GM23248 (cell line): ENCODE measurements at regions not wholly inside any gene's neighbourhood (a gene's known extent, or its start where the extent isn't known, plus 50 kb on each side); places are given as distances from the start of the nearest gene placed in this dataset.

Experiments
- EZH2 ChIP-seq: fragments of 200-600 bp; sonication (generic); IDR thresholded peaks from 2 replicates; pipeline ENCODE4 v1.6.1; 2018; ENCODE audit warnings: antibody characterized with exemption, mild to moderate bottlenecking; ENCODE audit not compliant: insufficient read depth, poor library complexity, severe bottlenecking
- EZH2phosphoT487 ChIP-seq: fragments of 200-600 bp; sonication (generic); IDR thresholded peaks from 2 replicates; pipeline ENCODE4 v1.6.1; 2018; ENCODE audit warnings: antibody characterized with exemption, moderate library complexity, mild to moderate bottlenecking, low read depth; ENCODE audit not compliant: insufficient read depth

DNA sequence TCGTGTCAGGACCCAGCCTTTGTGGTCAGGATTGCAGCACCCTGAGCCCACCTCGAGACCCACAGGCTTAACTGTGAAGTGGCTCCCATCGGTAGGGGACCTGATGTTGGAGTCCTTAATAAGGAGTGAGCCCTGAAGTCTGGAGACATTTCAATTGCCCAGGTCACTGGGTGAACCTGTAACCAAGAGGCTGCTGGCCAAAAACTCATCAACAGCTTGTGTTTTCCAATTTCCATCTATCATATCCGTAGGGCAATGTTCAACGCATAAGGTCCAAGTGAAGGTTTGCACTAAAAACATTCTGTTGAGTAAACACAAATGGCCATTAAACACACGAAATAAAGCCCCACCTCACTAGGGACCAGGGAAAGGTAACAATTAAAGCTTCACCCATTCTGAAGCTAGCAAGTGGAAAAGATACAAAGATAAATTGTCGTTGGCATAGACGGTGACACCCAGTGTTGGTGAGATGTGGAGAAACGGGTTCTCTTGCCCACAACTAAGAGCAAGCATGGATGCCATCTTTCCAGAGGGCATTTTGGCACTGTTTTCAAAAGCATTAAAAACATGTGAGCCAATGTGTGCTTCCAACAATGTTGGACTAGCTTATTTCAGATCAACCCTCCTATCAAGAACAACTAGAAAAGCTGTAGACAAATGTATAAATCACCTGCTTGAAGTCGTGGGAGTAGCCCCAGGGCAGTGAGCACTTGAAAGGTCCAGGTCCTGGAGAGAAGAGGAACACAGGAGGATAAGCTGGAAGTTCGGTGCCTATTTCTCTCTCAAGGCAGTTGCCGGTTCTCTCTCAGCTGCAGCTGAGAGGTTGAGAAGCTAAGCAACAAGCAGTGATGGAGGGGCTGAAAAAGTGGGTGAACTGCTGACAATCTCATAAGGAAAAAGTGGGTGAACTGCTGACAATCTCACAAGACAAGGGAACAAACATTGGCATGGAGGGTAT is 56.3 kb upstream of the PCSK6 start:
- TF ChIP-seq EZH2phosphoT487 (no peak), EZH2 (no peak)
